Panc1 (cell line): ENCODE measurements at regions not wholly inside any gene's neighbourhood (a gene's known extent, or its start where the extent isn't known, plus 50 kb on each side); places are given as distances from the start of the nearest gene placed in this dataset.

Experiments used
- POLR2AphosphoS5 ChIP-seq: IDR thresholded peaks from 2 replicates; pipeline ENCODE4 v1.6.1; 2012; ENCODE audit warnings: mild to moderate bottlenecking, low read depth, low read length, moderate library complexity
- SIN3A ChIP-seq: IDR thresholded peaks from 2 replicates; pipeline ENCODE4 v1.6.1; 2012; ENCODE audit warnings: low read depth, mild to moderate bottlenecking, low read length, moderate library complexity, borderline replicate concordance; ENCODE audit not compliant: insufficient read depth
- TCF7L2 ChIP-seq: IDR thresholded peaks from 2 replicates; pipeline ENCODE4 v1.6.1; 2011; ENCODE audit warnings: mild to moderate bottlenecking, low read depth, low read length, inconsistent platforms
- TF ChIP-seq, protein P1 (sequence below): fragments of 450-650 bp; IDR thresholded peaks from 2 replicates; pipeline ENCODE4 v1.5.1; 2017; ENCODE audit warnings: mild to moderate bottlenecking
- TF ChIP-seq, protein P2 (sequence below), 2 experiments: IDR thresholded peaks; 2 replicates each; pipeline ENCODE4 v1.6.1; 2011 to 2012; ENCODE audit warnings: low read depth in 2 of 2, control low read depth in 1 of 2, low read length in 1 of 2, mild to moderate bottlenecking in 1 of 2, moderate library complexity in 1 of 2; ENCODE audit not compliant: insufficient read depth in 1 of 2

DNA sequence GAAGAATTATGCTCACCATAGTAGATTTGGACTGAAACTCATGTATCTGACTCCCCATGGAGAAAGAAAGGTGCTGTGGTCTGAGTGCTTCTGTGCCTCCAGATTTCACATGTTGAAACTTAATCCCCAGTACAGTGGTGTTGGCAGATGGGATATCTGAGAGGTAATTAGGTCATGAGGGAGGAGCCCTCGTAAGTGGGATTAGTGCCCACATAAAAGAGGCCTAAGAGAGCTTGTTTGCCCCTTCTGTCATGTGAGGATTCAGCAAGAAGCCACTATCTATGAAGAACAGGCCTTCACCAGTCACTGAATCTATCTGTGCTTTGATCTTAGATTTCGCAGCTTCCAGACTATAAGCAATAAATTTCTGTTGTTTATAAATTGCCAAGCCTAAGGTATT lies 150.1 kb downstream of the PLPP3 start:
- TF ChIP-seq POLR2AphosphoS5 (no peak), SIN3A (no peak), TCF7L2 (no peak)
- TF ChIP-seq, protein P1, sequence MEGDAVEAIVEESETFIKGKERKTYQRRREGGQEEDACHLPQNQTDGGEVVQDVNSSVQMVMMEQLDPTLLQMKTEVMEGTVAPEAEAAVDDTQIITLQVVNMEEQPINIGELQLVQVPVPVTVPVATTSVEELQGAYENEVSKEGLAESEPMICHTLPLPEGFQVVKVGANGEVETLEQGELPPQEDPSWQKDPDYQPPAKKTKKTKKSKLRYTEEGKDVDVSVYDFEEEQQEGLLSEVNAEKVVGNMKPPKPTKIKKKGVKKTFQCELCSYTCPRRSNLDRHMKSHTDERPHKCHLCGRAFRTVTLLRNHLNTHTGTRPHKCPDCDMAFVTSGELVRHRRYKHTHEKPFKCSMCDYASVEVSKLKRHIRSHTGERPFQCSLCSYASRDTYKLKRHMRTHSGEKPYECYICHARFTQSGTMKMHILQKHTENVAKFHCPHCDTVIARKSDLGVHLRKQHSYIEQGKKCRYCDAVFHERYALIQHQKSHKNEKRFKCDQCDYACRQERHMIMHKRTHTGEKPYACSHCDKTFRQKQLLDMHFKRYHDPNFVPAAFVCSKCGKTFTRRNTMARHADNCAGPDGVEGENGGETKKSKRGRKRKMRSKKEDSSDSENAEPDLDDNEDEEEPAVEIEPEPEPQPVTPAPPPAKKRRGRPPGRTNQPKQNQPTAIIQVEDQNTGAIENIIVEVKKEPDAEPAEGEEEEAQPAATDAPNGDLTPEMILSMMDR, result no peak
- TF ChIP-seq, protein P2, sequence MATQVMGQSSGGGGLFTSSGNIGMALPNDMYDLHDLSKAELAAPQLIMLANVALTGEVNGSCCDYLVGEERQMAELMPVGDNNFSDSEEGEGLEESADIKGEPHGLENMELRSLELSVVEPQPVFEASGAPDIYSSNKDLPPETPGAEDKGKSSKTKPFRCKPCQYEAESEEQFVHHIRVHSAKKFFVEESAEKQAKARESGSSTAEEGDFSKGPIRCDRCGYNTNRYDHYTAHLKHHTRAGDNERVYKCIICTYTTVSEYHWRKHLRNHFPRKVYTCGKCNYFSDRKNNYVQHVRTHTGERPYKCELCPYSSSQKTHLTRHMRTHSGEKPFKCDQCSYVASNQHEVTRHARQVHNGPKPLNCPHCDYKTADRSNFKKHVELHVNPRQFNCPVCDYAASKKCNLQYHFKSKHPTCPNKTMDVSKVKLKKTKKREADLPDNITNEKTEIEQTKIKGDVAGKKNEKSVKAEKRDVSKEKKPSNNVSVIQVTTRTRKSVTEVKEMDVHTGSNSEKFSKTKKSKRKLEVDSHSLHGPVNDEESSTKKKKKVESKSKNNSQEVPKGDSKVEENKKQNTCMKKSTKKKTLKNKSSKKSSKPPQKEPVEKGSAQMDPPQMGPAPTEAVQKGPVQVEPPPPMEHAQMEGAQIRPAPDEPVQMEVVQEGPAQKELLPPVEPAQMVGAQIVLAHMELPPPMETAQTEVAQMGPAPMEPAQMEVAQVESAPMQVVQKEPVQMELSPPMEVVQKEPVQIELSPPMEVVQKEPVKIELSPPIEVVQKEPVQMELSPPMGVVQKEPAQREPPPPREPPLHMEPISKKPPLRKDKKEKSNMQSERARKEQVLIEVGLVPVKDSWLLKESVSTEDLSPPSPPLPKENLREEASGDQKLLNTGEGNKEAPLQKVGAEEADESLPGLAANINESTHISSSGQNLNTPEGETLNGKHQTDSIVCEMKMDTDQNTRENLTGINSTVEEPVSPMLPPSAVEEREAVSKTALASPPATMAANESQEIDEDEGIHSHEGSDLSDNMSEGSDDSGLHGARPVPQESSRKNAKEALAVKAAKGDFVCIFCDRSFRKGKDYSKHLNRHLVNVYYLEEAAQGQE (IDR thresholded peaks at IDR 0.05; ENCODE audit: insufficient read depth in 1 of 2, low read depth in 2 of 2, low read length in 1 of 2), result no peak
